PC-9 (cell line): ENCODE measurements at regions not wholly inside any gene's neighbourhood (a gene's known extent, or its start where the extent isn't known, plus 50 kb on each side); places are given as distances from the start of the nearest gene placed in this dataset.

Source experiments
- BruUV-seq: library from RNA; stranded (reverse); fragments of 400-500 nt; replicated peaks from 2 replicates; lab custom pipeline; 2021; lab: Mats Ljungman, UMichigan
- CTCF ChIA-PET: fragments of 300-600 bp; sonication (Branson Sonifier 250); formaldehyde crosslinking; loops from one replicate; lab custom pipeline; 2022; ENCODE audit warnings: antibody characterized with exemption; lab: Charles Lee
- POLR2A ChIA-PET: fragments of 300-600 bp; sonication (Branson Sonifier 250); formaldehyde crosslinking; loops from one replicate; lab custom pipeline; 2022; ENCODE audit warnings: antibody characterized with exemption; ENCODE audit not compliant: unreplicated experiment; lab: Charles Lee
- DNase-seq, 2 experiments: peaks; one replicate each; pipeline versions ENCODE4 v3.0.0 to v3.0.0-alpha.2; 2015 to 2022; ENCODE audit warnings: mixed read lengths in 1 of 2
- H2AFZ ChIP-seq: fragments of 200-600 bp; sonication (generic); 2 replicates; pipeline ENCODE4 v1.8.1; 2017; ENCODE audit warnings: antibody characterized with exemption
- H3F3A ChIP-seq: fragments of 200-600 bp; sonication (generic); 2 replicates; pipeline ENCODE4 v1.8.1; 2017; ENCODE audit warnings: antibody characterized with exemption, mild to moderate bottlenecking, low read depth; ENCODE audit not compliant: insufficient read depth
- H3K27ac ChIP-seq: fragments of 200-600 bp; sonication (generic); 2 replicates; pipeline ENCODE4 v1.6.1; 2016; ENCODE audit warnings: mixed run types
- H3K27me3 ChIP-seq: fragments of 200-600 bp; sonication (generic); 2 replicates; pipeline ENCODE4 v1.6.1; 2016; ENCODE audit warnings: low read depth, mixed run types; ENCODE audit not compliant: insufficient read depth
- H3K36me3 ChIP-seq: fragments of 200-600 bp; sonication (generic); 2 replicates; pipeline ENCODE4 v1.6.1; 2016; ENCODE audit warnings: low read depth, mixed run types
- H3K4me1 ChIP-seq: fragments of 200-600 bp; sonication (generic); replicated peaks from 2 replicates; pipeline ENCODE4 v1.6.1; 2016; ENCODE audit warnings: mixed run types; ENCODE audit not compliant: insufficient read depth
- H3K4me2 ChIP-seq: fragments of 200-600 bp; sonication (generic); 2 replicates; pipeline ENCODE4 v1.6.1; 2017; ENCODE audit warnings: mixed run types
- H3K4me3 ChIP-seq: fragments of 200-600 bp; sonication (generic); 2 replicates; pipeline ENCODE4 v1.6.1; 2016; ENCODE audit warnings: mixed run types
- H3K79me2 ChIP-seq: fragments of 200-600 bp; sonication (generic); 2 replicates; pipeline ENCODE4 v1.6.1; 2017; ENCODE audit warnings: low read depth, mixed run types
- H3K9me2 ChIP-seq: fragments of 200-600 bp; sonication (generic); 2 replicates; pipeline ENCODE4 v1.8.1; 2017; ENCODE audit warnings: mild to moderate bottlenecking; ENCODE audit not compliant: insufficient read depth
- H3K9me3 ChIP-seq: fragments of 200-600 bp; sonication (generic); 2 replicates; pipeline ENCODE4 v1.8.1; 2016; ENCODE audit warnings: low read depth; ENCODE audit not compliant: insufficient read depth
- H4K20me1 ChIP-seq: fragments of 200-600 bp; sonication (generic); 2 replicates; pipeline ENCODE4 v1.8.1; 2017; ENCODE audit not compliant: insufficient read depth
- CTCF ChIP-seq: fragments of 200-600 bp; sonication (generic); conservative IDR thresholded peaks from 2 replicates; pipeline ENCODE4 v1.6.1; 2017; ENCODE audit warnings: mixed run types, antibody characterized with exemption, mild to moderate bottlenecking, moderate library complexity
- EZH2 ChIP-seq: fragments of 200-600 bp; sonication (generic); IDR thresholded peaks from 2 replicates; pipeline ENCODE4 v1.8.0; 2017; ENCODE audit warnings: antibody characterized with exemption, low read depth
- intact Hi-C: fragments of 100-400 bp; cut with micrococcal nuclease; formaldehyde crosslinking; loops from one replicate; pipeline ENCODE4 v1.10.0; 2022; ENCODE audit not compliant: unreplicated experiment

GRCh38 chr13:73519396-73520116 is 460.8 kb downstream of the KLF5 start:
- Histone ChIP-seq H2AFZ (no peak overlapping the region), H3K4me1 (no peaks in the 10 kb centered on the region), H3K27me3 (no peaks in the 10 kb centered on the region), H4K20me1 (no peaks in the 10 kb centered on the region), H3K9me3 (no peaks in the 10 kb centered on the region), H3F3A (no peaks in the 10 kb centered on the region), H3K36me3 (no peaks in the 10 kb centered on the region), H3K4me3 (no peak overlapping the region), H3K4me2 (no peak overlapping the region), H3K79me2 (no peaks in the 10 kb centered on the region), H3K9me2 (peaks cover 8% of the 10 kb centered on the region; the same call in 1 of the 2 replicates), H3K27ac (no peak overlapping the region)
- POLR2A ChIA-PET: no interaction called here
- no TSS peak for BruUV-seq
- TF ChIP-seq EZH2: no peak
- no peak for TF ChIP-seq CTCF
- CTCF ChIA-PET: no interaction called here
- intact Hi-C loops: no loop called here
- no peak for DNase-seq

GRCh38 chr13:73517766-73518165 is 459.0 kb downstream of the KLF5 start:
- POLR2A ChIA-PET: no interaction called here
- Histone ChIP-seq H3K4me3 (no peak overlapping the region), H3K79me2 (no peaks in the 10 kb centered on the region), H2AFZ (no peak overlapping the region), H3K9me3 (no peaks in the 10 kb centered on the region), H3K9me2 (peaks cover 8% of the 10 kb centered on the region; the same call in 1 of the 2 replicates), H3F3A (no peaks in the 10 kb centered on the region), H4K20me1 (no peaks in the 10 kb centered on the region), H3K27me3 (no peaks in the 10 kb centered on the region), H3K27ac (no peak overlapping the region), H3K4me1 (no peaks in the 10 kb centered on the region), H3K4me2 (no peak overlapping the region), H3K36me3 (no peaks in the 10 kb centered on the region)
- no TSS peak for BruUV-seq
- no peak for DNase-seq
- TF ChIP-seq EZH2 (no peak), CTCF (no peak)
- intact Hi-C loops: no loop called here
- CTCF ChIA-PET: no interaction called here

GRCh38 chr13:73516731-73517130 is 457.9 kb downstream of the KLF5 start:
- no peak for DNase-seq
- Histone ChIP-seq H3F3A (no peaks in the 10 kb centered on the region), H3K4me3 (no peak overlapping the region), H3K79me2 (no peaks in the 10 kb centered on the region), H3K9me3 (no peaks in the 10 kb centered on the region), H2AFZ (no peak overlapping the region), H3K4me1 (no peaks in the 10 kb centered on the region), H3K4me2 (no peak overlapping the region), H3K27ac (no peak overlapping the region), H3K27me3 (no peaks in the 10 kb centered on the region), H4K20me1 (no peaks in the 10 kb centered on the region), H3K36me3 (no peaks in the 10 kb centered on the region), H3K9me2 (peaks cover 8% of the 10 kb centered on the region; the same call in 1 of the 2 replicates)
- CTCF ChIA-PET: no interaction called here
- TF ChIP-seq EZH2 (no peak), CTCF (no peak)
- POLR2A ChIA-PET: no interaction called here
- intact Hi-C loops: no loop called here
- BruUV-seq: no TSS peak
